ENCODE measurements at regions not wholly inside any gene's neighbourhood (a gene's known extent, or its start where the extent isn't known, plus 50 kb on each side); places are given as distances from the start of the nearest gene placed in this dataset.

DNA sequence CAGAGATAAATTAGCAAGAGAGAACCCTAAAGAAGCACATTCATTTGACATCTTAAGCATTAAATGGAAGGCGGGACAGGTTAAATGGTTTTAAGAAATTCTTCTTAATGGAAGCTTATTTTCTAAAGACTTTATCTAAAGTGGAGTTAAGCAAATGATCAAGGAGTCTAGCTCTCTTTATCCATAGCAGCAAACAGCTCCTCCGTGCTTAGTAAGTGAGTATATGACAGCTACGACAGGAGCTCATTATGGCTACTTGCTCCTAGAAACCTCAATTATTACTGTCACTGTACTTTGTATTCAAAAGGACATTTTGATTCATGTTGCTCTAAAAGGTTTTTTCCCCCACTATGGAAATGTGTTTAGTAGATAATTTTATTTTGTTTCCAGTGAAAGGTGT, 444.9 kb downstream of the TMX3 start:
- no peak for DNase-seq (ENCODE audit: low read depth)
- TF ChIP-seq, protein P1, sequence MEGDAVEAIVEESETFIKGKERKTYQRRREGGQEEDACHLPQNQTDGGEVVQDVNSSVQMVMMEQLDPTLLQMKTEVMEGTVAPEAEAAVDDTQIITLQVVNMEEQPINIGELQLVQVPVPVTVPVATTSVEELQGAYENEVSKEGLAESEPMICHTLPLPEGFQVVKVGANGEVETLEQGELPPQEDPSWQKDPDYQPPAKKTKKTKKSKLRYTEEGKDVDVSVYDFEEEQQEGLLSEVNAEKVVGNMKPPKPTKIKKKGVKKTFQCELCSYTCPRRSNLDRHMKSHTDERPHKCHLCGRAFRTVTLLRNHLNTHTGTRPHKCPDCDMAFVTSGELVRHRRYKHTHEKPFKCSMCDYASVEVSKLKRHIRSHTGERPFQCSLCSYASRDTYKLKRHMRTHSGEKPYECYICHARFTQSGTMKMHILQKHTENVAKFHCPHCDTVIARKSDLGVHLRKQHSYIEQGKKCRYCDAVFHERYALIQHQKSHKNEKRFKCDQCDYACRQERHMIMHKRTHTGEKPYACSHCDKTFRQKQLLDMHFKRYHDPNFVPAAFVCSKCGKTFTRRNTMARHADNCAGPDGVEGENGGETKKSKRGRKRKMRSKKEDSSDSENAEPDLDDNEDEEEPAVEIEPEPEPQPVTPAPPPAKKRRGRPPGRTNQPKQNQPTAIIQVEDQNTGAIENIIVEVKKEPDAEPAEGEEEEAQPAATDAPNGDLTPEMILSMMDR (IDR thresholded peaks at IDR 0.05; ENCODE audit: insufficient read depth, low read depth, low read length, missing control alignments): no peak
- H3K4me3 ChIP-seq (ENCODE audit: low read depth, low read length): no peak overlapping the region

DNA sequence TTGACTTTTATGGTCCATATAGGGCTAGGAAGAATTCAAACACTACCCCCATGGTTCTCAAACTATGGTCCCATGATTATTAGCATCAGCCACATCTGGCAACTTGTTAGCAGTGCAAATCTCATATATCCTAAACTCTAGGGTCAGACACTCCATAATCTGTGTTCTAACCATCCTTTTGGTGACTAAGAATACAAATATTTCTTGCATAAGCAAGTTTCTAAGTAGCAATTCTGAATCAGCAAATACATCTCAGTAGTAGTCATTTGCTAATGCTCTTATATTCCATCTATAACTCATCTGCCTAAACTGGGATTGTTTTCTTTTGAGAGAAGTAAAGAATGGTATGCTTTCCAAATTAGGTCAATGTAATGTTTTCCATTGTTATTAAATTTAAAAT, 447.3 kb downstream of the TMX3 start:
- no peak for DNase-seq (ENCODE audit: low read depth)
- no peak overlapping the region for H3K4me3 ChIP-seq (ENCODE audit: low read depth, low read length)

DNA sequence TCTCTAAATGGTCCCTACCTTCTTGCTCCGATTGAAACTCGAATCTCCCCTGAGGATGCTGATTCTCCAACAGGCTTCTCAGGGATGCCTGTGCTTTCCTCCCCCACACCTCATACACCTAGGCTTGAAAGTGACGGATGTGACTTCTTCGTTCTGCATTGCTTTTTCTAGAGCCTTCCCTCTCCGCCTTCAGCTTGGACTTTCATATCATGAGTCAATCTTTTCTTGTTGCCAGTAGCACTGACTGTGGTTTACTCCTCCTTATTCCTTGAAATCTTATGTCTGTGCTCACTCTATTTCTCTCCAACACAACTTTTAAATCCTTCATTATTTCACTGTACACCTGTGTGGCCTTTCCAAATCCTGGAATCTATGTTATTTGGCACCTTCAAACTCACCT, 451.4 kb downstream of the TMX3 start:
- DNase-seq (ENCODE audit: low read depth): no peak
- no peak overlapping the region for H3K4me3 ChIP-seq (ENCODE audit: low read depth, low read length)
- TF ChIP-seq, protein P1 (IDR thresholded peaks at IDR 0.05; ENCODE audit: insufficient read depth, low read depth, low read length, missing control alignments): no peak

More for the DNA sequence above, 447.3 kb downstream of the TMX3 start:
- TF ChIP-seq, protein P1 (IDR thresholded peaks at IDR 0.05; ENCODE audit: insufficient read depth, low read depth, low read length, missing control alignments): no peak

DNA sequence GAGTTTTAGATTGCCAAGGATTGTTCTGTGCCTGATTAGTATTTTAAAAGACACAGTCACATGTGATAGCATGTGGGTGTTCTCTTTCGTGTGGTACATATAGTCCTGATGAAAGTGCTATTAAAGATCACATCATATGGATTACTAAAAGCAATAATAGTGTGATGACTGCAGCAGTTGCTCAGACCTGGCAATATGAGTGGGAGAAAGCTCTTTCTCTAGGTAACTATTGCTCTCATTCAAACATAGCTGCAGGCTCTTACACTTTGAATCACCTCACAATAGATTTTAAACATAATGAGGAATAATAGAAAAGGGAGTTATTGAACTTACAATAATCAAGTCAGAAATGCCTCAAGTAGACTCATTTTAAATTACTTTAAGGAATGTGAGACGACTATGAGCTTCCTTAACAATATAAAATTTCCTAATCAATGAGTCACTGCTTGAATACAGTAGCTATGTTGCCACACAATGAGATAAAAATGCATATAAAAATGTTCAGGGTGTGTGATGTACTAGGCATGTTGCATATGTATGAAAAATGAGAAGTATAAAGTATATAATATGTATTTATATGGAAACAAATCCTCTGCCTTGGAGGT, 452.1 kb downstream of the TMX3 start:
- DNase-seq (ENCODE audit: low read depth): no peak
- H3K4me3 ChIP-seq (ENCODE audit: low read depth, low read length): no peak overlapping the region
- TF ChIP-seq, protein P1 (IDR thresholded peaks at IDR 0.05; ENCODE audit: insufficient read depth, low read depth, low read length, missing control alignments): no peak

DNA sequence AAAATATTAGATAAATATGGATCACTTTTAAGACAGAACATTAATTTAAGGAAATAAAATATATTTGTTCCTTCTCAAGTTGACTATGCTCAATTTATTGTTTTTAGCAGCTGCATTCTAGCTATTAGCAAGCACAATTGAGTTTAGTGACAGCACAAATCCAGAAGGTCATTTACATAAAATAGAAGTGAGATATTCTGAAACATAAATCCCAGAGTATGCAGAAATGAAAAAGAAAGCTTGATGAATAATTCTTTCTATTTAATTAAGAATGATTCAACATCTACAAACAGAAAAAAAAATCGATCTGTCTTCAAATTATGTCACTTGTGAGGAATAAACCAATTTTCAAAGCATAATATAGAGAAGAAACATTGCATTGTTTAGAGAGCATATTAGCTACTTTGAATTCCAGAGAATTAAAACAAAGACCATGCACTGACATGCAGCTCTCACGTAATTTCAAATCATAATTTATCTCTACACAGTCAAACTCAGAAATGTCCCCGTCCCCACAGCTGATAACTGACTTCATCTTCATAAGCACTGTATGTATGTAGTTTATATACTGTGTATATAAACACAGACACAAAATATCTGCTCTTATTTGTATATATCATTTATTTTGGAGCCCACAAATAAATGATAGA, 458.4 kb downstream of the TMX3 start:
- no peak overlapping the region for H3K4me3 ChIP-seq (ENCODE audit: low read depth, low read length)
- TF ChIP-seq, protein P1 (IDR thresholded peaks at IDR 0.05; ENCODE audit: insufficient read depth, low read depth, low read length, missing control alignments): no peak
- no peak for DNase-seq (ENCODE audit: low read depth)

DNA sequence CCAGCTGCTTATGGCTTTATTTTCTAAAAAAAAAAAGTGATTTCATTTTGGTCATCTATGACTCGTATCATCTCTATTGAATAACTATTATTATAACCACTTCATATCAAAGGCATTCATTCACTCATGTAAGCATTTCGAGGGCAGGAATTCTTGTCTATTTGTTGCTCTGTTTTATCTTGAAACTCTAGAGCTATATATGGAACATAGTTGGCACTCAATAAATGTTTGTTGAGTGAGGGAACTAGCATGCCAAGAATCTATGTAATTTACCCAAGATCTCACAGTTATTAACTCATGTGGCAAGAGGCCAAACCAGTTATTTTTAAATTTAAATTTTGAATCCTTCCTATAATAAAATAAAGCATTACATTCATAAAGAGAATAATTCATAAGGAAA, 470.1 kb downstream of the TMX3 start:
- DNase-seq (ENCODE audit: low read depth): no peak
- H3K4me3 ChIP-seq (ENCODE audit: low read depth, low read length): no peak overlapping the region
- TF ChIP-seq, protein P1 (IDR thresholded peaks at IDR 0.05; ENCODE audit: insufficient read depth, low read depth, low read length, missing control alignments): no peak

DNA sequence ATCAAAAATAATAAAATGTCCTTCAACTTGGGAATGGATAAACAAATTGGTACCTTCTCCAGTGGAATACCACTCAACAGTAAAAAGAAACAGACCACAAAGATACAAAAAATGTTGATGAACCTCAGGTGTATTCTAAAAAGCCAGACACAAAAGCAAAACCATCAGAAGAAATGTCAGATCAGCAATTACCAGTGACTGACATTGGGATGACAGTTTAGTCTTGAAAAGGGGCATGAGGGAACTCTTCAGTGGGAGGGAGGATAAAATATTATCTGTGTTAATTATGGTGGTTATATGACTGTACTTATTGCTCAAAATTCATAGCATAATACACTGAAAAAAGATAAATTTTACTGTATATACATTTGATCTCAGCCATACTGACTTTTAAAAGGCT, 473.0 kb downstream of the TMX3 start:
- TF ChIP-seq, protein P1 (IDR thresholded peaks at IDR 0.05; ENCODE audit: insufficient read depth, low read depth, low read length, missing control alignments): no peak
- no peak overlapping the region for H3K4me3 ChIP-seq (ENCODE audit: low read depth, low read length)
- no peak for DNase-seq (ENCODE audit: low read depth)
